ENCODE measurements at regions not wholly inside any gene's neighbourhood (a gene's known extent, or its start where the extent isn't known, plus 50 kb on each side); places are given as distances from the start of the nearest gene placed in this dataset.

GRCh38 chr2:19748073-19748375 lies 153.8 kb downstream of the TTC32 start:
- no peak for DNase-seq (ENCODE audit: low read depth)
- H3K4me3 ChIP-seq (ENCODE audit: low read depth, low read length), result no peak overlapping the region
- no peak for TF ChIP-seq CTCF (IDR thresholded peaks at IDR 0.05; ENCODE audit: insufficient read depth, low read depth, low read length)

- peak; percentile 14 for DNase-seq (ENCODE audit: low read depth)
- no peak overlapping the region for H3K4me3 ChIP-seq (ENCODE audit: low read depth, low read length)
- TF ChIP-seq CTCF (IDR thresholded peaks at IDR 0.05; ENCODE audit: insufficient read depth, low read depth, low read length), result no peak
Observed at GRCh38 chr2:19747310-19748072, 154.3 kb downstream of the TTC32 start.

- H3K4me3 ChIP-seq (ENCODE audit: low read depth, low read length), result no peak overlapping the region
- peak; percentile 55 for TF ChIP-seq CTCF (IDR thresholded peaks at IDR 0.05; ENCODE audit: insufficient read depth, low read depth, low read length)
- peak; percentile 31 for DNase-seq (ENCODE audit: low read depth)
Observed at GRCh38 chr2:19746611-19747309, 155.0 kb downstream of the TTC32 start.

GRCh38 chr2:19746137-19746600 lies 155.6 kb downstream of the TTC32 start:
- no peak for TF ChIP-seq CTCF (IDR thresholded peaks at IDR 0.05; ENCODE audit: insufficient read depth, low read depth, low read length)
- DNase-seq (ENCODE audit: low read depth), result no peak

GRCh38 chr2:19745318-19746136 lies 156.3 kb downstream of the TTC32 start:
- no peak for TF ChIP-seq CTCF (IDR thresholded peaks at IDR 0.05; ENCODE audit: insufficient read depth, low read depth, low read length)
- DNase-seq (ENCODE audit: low read depth), result no peak
- no peak overlapping the region for H3K4me3 ChIP-seq (ENCODE audit: low read depth, low read length)

More at GRCh38 chr2:19746137-19746600, 155.6 kb downstream of the TTC32 start:
- no peak overlapping the region for H3K4me3 ChIP-seq (ENCODE audit: low read depth, low read length)

- H3K4me3 ChIP-seq (ENCODE audit: low read depth, low read length), result no peak overlapping the region
- no peak for DNase-seq (ENCODE audit: low read depth)
- TF ChIP-seq CTCF (IDR thresholded peaks at IDR 0.05; ENCODE audit: insufficient read depth, low read depth, low read length), result no peak
Observed at GRCh38 chr2:19744456-19745199, 157.2 kb downstream of the TTC32 start.

Measured in fibroblast of villous mesenchyme (primary cell).